ENCODE measurements at regions not wholly inside any gene's neighbourhood (a gene's known extent, or its start where the extent isn't known, plus 50 kb on each side); places are given as distances from the start of the nearest gene placed in this dataset.

DNA sequence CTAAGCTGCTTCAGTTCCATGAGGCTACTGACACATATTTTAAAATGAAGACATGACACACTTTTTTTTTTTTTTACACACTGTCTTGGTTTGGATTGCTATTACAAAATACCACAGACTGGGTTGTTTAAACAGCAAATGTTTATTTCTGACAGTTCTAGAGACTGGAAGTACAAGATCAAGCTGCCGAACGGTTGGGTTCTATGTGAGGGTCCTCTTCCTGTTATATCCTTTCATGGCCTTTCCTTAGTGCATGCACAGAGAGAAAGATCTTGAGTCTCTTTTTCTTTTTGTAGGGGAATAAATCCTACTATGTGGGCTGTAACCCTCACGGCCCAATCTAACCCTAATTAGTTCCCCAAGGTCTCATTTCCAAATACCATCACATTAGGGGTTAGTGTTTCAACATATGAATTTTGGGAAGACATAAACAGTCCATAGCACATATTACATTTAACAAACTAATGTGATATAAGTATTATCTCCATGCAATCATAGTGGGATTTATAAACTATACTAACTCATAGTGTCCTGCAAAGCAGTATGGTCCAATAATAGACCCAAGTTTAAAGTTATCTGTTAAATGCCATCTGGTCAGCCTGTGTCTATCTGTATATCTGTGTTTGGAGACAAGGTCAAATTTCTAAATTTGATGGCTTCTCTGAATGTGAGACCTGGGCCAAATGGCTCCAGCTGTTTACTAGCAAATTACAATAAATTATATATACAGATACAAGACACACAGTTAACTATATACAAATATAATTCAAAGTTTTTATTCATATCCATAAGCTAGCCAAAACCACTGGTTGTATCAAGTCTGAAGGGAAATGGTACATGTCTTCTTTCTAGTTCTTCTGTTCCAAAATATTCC is 90.3 kb upstream of the NREP start:
- Histone ChIP-seq H3K9me3 (no peaks in the 10 kb centered on the region), H3K27ac (no peak overlapping the region), H3K36me3 (replicated peaks in 1 of 2; ENCODE audit: insufficient read depth in 1 of 2, low read depth in 2 of 2) (no peaks in the 10 kb centered on the region), H3K4me1 (no peaks in the 10 kb centered on the region), H3K27me3 (peaks cover 0 to 4% of the 10 kb centered on the region in 2 donors), H3K4me3 (no peak overlapping the region)
- DNase-seq, result no peak
- no peak for ATAC-seq
- 84 to 85% methylated on average over 3 of the region's 3 CpGs for WGBS, 2 donors
- TF ChIP-seq POLR2A (IDR thresholded peaks at IDR 0.05), result no peak
- TF ChIP-seq, protein P1, sequence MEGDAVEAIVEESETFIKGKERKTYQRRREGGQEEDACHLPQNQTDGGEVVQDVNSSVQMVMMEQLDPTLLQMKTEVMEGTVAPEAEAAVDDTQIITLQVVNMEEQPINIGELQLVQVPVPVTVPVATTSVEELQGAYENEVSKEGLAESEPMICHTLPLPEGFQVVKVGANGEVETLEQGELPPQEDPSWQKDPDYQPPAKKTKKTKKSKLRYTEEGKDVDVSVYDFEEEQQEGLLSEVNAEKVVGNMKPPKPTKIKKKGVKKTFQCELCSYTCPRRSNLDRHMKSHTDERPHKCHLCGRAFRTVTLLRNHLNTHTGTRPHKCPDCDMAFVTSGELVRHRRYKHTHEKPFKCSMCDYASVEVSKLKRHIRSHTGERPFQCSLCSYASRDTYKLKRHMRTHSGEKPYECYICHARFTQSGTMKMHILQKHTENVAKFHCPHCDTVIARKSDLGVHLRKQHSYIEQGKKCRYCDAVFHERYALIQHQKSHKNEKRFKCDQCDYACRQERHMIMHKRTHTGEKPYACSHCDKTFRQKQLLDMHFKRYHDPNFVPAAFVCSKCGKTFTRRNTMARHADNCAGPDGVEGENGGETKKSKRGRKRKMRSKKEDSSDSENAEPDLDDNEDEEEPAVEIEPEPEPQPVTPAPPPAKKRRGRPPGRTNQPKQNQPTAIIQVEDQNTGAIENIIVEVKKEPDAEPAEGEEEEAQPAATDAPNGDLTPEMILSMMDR (IDR thresholded peaks at IDR 0.05), result no peak
- intact Hi-C loops (cut with DNase I), result no loop called here

DNA sequence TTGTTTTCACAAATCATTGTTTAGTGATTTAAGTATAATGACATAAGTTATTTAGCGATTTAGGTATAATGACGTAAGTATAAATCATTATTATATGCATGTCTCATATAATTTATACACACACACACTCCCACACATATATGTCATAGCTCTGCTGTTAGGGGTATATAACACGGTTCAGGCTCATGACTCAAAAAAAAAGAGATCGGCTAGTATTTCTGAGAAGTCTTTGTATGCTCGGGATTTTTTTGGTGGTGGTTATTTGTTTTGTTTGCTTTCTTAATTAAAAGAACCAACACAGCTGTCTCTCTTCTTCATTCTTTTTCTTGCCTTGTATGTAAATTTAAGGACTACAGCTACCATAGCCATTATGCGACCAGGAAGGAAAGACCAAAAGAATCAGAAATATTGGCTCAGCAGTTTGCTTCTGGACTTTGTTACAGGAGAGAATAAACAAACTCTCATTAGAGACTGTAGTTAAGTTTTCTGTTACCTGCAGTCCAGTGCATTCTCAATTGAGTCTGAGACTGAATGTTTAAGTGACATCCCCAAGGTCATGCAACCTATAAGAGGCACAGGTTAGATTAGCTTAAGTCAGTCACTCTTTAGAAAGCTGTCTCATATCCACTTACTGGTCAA is 83.2 kb upstream of the NREP start:
- no peaks in the 10 kb centered on the region for H3K9me3 ChIP-seq
- WGBS, 2 donors, result 64 to 78% methylated on average over 6 of the region's 6 CpGs
- no peak overlapping the region for H3K27ac ChIP-seq
- no peaks in the 10 kb centered on the region for H3K36me3 ChIP-seq (replicated peaks in 1 of 2; ENCODE audit: insufficient read depth in 1 of 2, low read depth in 2 of 2)
- no peaks in the 10 kb centered on the region for H3K4me1 ChIP-seq
- H3K27me3 ChIP-seq, result peaks cover 0 to 4% of the 10 kb centered on the region in 2 donors
- no peak overlapping the region for H3K4me3 ChIP-seq
- no peak for TF ChIP-seq POLR2A (IDR thresholded peaks at IDR 0.05)
- TF ChIP-seq, protein P1 (IDR thresholded peaks at IDR 0.05), result no peak
- no peak for ATAC-seq
- intact Hi-C loops (cut with DNase I), result no loop called here
- no peak for DNase-seq

DNA sequence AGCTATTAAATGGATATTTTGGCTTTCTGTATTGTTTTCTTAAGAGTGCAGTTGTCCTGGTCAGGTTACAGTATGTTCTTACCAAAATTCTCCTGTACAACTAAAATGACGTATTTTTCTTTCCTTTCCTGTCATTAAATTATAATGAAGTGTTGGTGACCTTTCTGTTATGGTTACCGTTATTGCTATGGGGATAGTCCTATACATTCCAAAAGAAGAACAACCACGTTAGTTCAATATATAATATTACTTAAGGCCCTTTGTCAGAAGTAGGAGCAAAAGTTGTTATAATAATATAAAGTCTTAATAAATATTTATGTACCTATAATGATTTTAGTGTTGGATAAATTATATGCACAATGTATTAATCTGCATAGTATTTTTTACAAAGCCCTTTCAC is 82.4 kb upstream of the NREP start:
- no peak for DNase-seq
- Histone ChIP-seq H3K27ac (no peak overlapping the region), H3K9me3 (no peaks in the 10 kb centered on the region), H3K36me3 (replicated peaks in 1 of 2; ENCODE audit: insufficient read depth in 1 of 2, low read depth in 2 of 2) (no peaks in the 10 kb centered on the region), H3K4me1 (no peaks in the 10 kb centered on the region), H3K4me3 (no peak overlapping the region), H3K27me3 (peaks cover 0 to 4% of the 10 kb centered on the region in 2 donors)
- no peak for ATAC-seq
- 84 to 89% methylated on average over 3 of the region's 3 CpGs for WGBS, 2 donors
- intact Hi-C loops (cut with DNase I), result no loop called here
- TF ChIP-seq, protein P1 (IDR thresholded peaks at IDR 0.05), result no peak
- no peak for TF ChIP-seq POLR2A (IDR thresholded peaks at IDR 0.05)

DNA sequence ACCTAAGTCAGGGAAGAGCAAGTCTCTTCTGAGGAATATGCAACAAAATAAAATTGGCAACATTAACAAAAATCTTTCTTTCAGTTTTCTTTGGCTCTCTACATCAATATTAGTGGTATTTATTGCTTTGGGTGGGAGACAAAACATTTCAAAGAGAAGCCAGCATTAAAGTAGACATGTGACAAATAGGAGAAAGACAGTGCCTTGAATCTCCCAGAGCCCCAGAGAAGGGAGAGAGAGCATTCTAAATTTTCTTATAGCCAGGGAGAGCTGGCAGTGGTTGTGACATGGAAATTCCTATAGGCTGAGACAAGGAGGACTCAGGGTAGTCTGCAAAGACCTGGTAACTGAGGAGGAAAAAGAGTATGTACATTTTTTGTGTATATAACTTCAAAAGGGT is 79.4 kb upstream of the NREP start:
- Histone ChIP-seq H3K9me3 (no peaks in the 10 kb centered on the region), H3K27ac (no peak overlapping the region), H3K27me3 (no peaks in the 10 kb centered on the region), H3K4me3 (no peak overlapping the region), H3K36me3 (replicated peaks in 1 of 2; ENCODE audit: insufficient read depth in 1 of 2, low read depth in 2 of 2) (no peaks in the 10 kb centered on the region), H3K4me1 (no peaks in the 10 kb centered on the region)
- intact Hi-C loops (cut with DNase I), result no loop called here
- DNase-seq, result no peak
- no peak for ATAC-seq
- no peak for TF ChIP-seq POLR2A (IDR thresholded peaks at IDR 0.05)
- TF ChIP-seq, protein P1 (IDR thresholded peaks at IDR 0.05), result no peak
